ENCODE measurements at regions not wholly inside any gene's neighbourhood (a gene's known extent, or its start where the extent isn't known, plus 50 kb on each side); places are given as distances from the start of the nearest gene placed in this dataset.

DNA sequence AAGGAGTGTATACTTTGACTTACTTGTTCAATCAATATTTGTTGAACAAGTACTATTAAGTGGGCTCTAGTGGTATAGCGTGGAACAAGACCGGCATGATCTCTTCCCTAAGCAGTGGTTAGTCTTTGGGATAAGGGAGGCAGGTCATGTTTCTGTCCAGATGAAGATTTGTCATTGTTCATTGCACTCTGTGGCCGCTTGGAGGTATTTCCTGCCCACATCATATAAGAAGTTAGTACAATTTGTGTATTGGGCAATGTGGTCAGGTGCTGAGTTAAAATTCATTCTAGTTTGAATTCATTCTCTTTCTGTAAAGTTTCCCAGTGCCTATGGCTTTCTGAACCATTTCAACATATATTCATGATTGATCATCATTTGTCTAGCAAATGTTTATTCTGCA lies 101.1 kb upstream of the SHISA3 start:
- TF ChIP-seq, protein P1, sequence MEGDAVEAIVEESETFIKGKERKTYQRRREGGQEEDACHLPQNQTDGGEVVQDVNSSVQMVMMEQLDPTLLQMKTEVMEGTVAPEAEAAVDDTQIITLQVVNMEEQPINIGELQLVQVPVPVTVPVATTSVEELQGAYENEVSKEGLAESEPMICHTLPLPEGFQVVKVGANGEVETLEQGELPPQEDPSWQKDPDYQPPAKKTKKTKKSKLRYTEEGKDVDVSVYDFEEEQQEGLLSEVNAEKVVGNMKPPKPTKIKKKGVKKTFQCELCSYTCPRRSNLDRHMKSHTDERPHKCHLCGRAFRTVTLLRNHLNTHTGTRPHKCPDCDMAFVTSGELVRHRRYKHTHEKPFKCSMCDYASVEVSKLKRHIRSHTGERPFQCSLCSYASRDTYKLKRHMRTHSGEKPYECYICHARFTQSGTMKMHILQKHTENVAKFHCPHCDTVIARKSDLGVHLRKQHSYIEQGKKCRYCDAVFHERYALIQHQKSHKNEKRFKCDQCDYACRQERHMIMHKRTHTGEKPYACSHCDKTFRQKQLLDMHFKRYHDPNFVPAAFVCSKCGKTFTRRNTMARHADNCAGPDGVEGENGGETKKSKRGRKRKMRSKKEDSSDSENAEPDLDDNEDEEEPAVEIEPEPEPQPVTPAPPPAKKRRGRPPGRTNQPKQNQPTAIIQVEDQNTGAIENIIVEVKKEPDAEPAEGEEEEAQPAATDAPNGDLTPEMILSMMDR (IDR thresholded peaks at IDR 0.05) = no peak; the same call in 1 of the 2 replicates

DNA sequence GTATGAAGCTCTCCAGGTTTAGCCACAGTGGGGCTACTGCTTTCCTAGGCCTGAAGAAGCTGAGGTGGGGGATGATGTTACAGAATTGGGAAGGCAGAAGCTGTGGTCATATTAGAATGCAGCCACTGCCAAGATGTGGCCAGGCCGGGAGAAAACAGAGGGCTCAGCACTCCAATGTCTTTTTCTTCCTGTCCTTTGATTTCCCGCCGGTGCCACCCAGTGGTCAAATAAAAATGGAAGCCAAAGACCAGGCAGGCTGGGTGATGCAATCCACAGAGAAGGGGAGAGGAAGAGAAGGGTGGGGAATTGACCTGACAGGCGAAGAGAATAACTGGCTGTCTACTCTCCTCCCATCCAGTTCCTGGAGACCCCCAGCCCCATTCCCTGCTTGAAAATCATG lies 94.9 kb upstream of the SHISA3 start:
- TF ChIP-seq, protein P1 (IDR thresholded peaks at IDR 0.05) = peak; percentile 55; the same call in 1 of the 2 replicates

DNA sequence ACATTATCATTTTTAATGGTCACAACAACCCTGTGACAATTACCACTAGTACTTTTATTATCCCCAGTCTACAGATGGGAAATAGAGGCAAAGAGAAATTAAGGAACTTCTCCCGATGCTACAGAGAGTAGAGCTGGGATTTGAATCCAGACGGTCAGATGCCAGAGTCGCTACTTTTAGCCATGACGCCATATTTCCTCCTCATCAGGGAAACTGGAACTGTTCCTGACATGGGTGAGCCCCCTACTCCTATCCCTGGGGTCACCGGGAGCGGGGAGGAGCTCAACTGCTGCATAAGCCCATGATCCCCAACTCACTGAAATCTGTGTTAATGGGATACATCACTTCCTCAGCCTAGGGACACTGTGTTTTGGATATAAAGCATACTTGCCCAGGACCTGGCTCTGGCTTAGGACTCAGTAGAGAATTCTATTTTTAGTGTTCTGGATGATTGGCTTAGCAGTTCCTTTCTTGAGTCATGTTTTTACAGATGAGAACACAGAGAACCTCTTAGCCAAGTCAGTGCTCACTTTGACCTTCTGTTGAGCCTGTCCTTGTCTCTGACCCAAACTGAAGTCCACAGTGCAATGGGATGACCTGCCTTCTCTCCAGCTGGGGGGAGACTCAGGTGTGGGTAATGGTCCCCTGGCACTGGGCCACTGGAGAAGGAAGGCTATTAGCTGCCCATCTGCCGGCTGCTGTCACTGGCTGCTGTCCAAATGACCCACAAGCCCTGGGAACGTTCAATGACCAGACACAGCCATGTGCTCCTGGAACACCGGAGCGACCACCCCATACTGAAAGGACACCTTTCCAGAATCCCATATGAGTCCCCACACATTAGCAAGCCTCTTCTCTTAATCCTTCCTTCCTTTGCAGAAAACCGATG lies 90.8 kb upstream of the SHISA3 start:
- TF ChIP-seq, protein P1 (IDR thresholded peaks at IDR 0.05) = no peak

DNA sequence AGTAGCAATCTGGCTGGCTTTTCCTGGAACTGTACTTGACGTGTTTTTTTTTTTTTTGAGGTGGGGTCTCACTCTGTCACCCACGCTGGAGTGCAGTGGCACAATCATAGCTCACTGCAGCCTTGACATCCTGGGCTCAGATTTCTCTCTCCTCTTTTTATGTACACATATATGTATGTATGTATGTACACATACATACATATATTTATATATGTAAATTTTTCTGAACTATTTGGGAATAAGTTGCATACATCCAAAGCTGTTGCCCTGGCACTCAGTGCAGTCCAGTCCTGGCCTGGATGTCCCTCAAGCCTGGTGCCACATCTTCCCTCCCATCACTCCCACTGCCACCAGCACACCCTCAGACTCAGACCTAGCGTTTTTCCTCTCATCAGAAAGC lies 89.0 kb upstream of the SHISA3 start:
- TF ChIP-seq, protein P1 (IDR thresholded peaks at IDR 0.05) = no peak

DNA sequence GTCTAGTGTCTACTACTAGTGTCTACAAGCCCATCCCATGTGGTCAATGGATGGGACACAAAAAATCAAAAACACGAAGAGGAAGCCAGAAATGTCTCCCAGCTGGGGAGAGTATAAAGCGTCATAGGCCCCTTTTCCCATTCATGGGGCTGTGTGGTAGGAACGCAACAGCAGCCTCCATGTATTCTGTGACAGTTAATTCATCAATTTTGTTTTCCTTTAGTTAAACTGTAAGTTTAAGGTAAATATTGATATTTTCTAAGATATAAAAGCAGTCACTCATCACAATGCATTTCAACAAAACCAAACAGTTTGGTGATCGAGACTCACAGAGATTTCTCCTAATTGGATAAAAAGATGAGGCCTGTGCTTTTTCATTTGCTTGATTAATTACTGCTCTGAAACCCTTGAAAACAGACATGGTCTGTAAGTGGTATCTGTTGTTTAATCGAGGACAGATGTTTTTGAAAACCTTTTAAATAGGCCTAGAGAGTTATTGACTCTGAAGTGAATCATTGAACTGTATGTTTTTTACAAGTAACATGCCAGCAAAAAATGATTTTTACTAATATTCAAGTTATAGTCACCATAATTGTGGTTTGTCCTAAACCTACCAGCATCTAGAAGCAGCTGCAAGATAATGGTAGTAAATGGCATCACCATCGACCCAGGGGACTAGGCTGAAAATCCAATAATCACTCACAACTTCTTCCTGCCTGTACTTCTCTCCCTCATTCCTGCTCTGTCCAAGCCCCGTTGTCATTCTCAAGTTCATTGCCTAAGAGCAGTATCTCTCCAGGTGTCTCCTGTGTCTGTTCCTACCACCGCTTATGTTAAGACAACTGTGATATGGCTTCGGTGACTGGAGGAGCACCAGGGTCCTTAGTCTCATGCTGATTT lies 87.7 kb upstream of the SHISA3 start:
- TF ChIP-seq, protein P1 (IDR thresholded peaks at IDR 0.05) = no peak

DNA sequence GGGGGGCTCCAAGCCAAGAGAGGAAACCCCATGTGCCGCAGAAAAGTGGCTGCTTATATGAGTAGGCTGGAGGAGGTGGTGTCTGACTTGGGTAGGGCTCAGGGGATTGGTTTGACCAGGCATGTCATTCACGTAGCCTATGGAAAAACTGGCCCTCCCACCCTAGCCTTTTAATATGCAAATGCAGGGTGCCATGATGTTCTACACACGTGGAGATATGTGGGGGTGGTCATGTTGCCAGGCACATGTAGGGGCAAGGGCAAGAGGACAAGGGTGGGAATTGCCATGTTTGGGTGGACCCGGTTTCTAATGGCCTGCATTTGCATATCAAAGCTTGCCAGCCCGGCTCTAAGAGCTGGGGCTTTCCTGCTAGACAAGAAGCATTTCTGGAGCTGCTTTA lies 86.9 kb upstream of the SHISA3 start:
- TF ChIP-seq, protein P1 (IDR thresholded peaks at IDR 0.05) = no peak

DNA sequence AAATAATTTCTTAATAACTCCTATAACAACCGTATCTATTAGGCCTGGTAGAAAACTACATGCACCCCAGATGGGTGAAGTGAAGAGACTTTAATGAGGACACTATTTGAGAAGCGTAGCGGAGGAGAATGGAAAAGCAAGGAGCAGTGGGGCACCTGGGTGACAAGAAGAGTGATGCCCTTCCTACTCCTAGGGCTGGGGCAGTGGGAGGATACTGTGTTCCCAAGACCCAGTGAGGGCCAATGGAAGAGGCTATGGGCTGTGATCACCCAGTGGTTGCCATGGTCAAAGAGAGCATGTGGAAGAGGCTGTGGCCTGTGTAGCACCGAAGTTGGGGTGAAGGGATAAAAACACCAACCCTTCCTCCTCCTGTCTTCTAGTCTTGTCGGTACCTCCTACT lies 86.5 kb upstream of the SHISA3 start:
- TF ChIP-seq, protein P1 (IDR thresholded peaks at IDR 0.05) = no peak
